ENCODE measurements at regions not wholly inside any gene's neighbourhood (a gene's known extent, or its start where the extent isn't known, plus 50 kb on each side); places are given as distances from the start of the nearest gene placed in this dataset.

DNA sequence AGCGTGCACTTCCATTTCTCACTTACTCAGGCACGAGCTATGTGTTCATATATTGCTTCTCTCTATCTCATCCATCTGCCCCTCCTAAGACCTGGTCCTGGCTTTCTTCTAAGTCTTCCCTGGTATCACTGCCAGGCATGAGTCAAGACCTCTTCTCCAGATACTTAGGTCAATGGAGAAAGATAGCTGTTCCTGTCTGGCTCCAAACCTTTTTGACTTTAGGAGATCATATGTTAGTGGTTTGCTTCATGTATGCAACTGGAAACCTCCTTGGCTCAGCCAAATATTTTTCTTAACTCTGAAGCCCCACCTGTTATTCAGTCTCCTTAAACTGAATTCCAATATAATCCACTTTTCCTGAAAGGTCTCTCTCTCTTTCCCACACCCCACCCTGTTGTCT is 211.6 kb upstream of the PTBP2 start:
- TF ChIP-seq ZNF623 (tag by site-specific recombination; IDR thresholded peaks at IDR 0.05) (no peak), GLI4 (tag by site-specific recombination; IDR thresholded peaks at IDR 0.05) (no peak), ZNF561 (tag by site-specific recombination; IDR thresholded peaks at IDR 0.05; ENCODE audit: borderline replicate concordance) (no peak), ZNF274 (IDR thresholded peaks at IDR 0.05; ENCODE audit: low read length) (no peak), ZNF274 (tag by site-specific recombination; IDR thresholded peaks at IDR 0.05; ENCODE audit: borderline replicate concordance) (no peak), PATZ1 (tag by site-specific recombination; IDR thresholded peaks at IDR 0.05) (no peak)
- Histone ChIP-seq H3K27ac (ENCODE audit: extremely low read depth, low read depth, low read length) (no peak overlapping the region), H3K4me1 (ENCODE audit: control insufficient read depth, insufficient read depth, low read length) (no peaks in the 10 kb centered on the region), H3K36me3 (ENCODE audit: control insufficient read depth in 2 of 2, insufficient read depth in 1 of 2, low read length in 2 of 2) (no peaks in the 10 kb centered on the region), H3K9me3 (ENCODE audit: control insufficient read depth, insufficient read depth, low read depth, low read length) (no peaks in the 10 kb centered on the region), H3K4me3 (ENCODE audit: low read depth, low read length) (no peak overlapping the region)
- POLR2A ChIA-PET = no interaction called here
- CTCF ChIA-PET = interaction anchor here (0.6 kb wide), 1 partner anchor 23 kb away, joined by 4 read pairs; no protein-coding TSS in a partner anchor

DNA sequence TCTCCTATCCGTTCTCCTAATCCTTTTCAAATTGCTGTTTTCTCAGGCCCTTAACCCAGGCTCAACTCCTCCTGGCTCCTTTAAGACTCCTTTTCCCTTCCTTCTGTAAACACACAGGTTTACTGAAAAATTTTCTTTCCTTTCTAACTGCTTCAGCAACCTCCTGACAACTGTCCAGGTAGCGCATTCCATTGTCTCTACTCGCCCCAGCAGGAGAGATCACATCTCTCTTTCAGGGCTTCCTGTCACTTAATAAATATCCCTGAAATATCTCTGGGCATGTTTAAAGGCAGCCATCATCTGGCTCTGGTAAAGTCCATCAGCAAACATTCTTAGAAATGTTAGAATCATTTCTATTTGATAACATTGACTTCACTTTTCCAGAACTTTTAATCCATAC is 211.2 kb upstream of the PTBP2 start:
- H3K27ac ChIP-seq (ENCODE audit: extremely low read depth, low read depth, low read length) = no peak overlapping the region
- H3K4me1 ChIP-seq (ENCODE audit: control insufficient read depth, insufficient read depth, low read length) = no peaks in the 10 kb centered on the region
- CTCF ChIA-PET = no interaction called here
- no peaks in the 10 kb centered on the region for H3K9me3 ChIP-seq (ENCODE audit: control insufficient read depth, insufficient read depth, low read depth, low read length)
- no peaks in the 10 kb centered on the region for H3K36me3 ChIP-seq (ENCODE audit: control insufficient read depth in 2 of 2, insufficient read depth in 1 of 2, low read length in 2 of 2)
- POLR2A ChIA-PET = no interaction called here
- no peak overlapping the region for H3K4me3 ChIP-seq (ENCODE audit: low read depth, low read length)
- TF ChIP-seq ZBTB17 (tag by site-specific recombination; IDR thresholded peaks at IDR 0.05) (no peak), ZNF121 (tag by site-specific recombination; IDR thresholded peaks at IDR 0.05) (no peak), ZNF138 (tag by site-specific recombination; IDR thresholded peaks at IDR 0.05; ENCODE audit: borderline replicate concordance) (no peak), HOXC10 (CRISPR knock-in tag; IDR thresholded peaks at IDR 0.05) (no peak), ZNF626 (tag by site-specific recombination; IDR thresholded peaks at IDR 0.05) (no peak), ZNF148 (tag by site-specific recombination; IDR thresholded peaks at IDR 0.05; ENCODE audit: borderline replicate concordance) (no peak), ZNF639 (tag by site-specific recombination; IDR thresholded peaks at IDR 0.05) (no peak), GLI2 (tag by site-specific recombination; IDR thresholded peaks at IDR 0.05; ENCODE audit: borderline replicate concordance, low read depth) (no peak), ZFP41 (tag by site-specific recombination; IDR thresholded peaks at IDR 0.05; ENCODE audit: borderline replicate concordance) (no peak), PRDM1 (tag by site-specific recombination; IDR thresholded peaks at IDR 0.05) (no peak), KLF7 (tag by site-specific recombination; IDR thresholded peaks at IDR 0.05; ENCODE audit: borderline replicate concordance) (no peak), ZSCAN16 (tag by site-specific recombination; IDR thresholded peaks at IDR 0.05) (no peak), HOXA7 (CRISPR knock-in tag; IDR thresholded peaks at IDR 0.05; ENCODE audit: borderline replicate concordance) (no peak)
- TF ChIP-seq, protein P1, sequence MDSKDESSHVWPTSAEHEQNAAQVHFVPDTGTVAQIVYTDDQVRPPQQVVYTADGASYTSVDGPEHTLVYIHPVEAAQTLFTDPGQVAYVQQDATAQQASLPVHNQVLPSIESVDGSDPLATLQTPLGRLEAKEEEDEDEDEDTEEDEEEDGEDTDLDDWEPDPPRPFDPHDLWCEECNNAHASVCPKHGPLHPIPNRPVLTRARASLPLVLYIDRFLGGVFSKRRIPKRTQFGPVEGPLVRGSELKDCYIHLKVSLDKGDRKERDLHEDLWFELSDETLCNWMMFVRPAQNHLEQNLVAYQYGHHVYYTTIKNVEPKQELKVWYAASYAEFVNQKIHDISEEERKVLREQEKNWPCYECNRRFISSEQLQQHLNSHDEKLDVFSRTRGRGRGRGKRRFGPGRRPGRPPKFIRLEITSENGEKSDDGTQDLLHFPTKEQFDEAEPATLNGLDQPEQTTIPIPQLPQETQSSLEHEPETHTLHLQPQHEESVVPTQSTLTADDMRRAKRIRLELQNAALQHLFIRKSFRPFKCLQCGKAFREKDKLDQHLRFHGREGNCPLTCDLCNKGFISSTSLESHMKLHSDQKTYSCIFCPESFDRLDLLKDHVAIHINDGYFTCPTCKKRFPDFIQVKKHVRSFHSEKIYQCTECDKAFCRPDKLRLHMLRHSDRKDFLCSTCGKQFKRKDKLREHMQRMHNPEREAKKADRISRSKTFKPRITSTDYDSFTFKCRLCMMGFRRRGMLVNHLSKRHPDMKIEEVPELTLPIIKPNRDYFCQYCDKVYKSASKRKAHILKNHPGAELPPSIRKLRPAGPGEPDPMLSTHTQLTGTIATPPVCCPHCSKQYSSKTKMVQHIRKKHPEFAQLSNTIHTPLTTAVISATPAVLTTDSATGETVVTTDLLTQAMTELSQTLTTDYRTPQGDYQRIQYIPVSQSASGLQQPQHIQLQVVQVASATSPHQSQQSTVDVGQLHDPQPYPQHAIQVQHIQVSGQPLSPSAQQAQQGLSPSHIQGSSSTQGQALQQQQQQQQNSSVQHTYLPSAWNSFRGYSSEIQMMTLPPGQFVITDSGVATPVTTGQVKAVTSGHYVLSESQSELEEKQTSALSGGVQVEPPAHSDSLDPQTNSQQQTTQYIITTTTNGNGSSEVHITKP (tag by site-specific recombination; IDR thresholded peaks at IDR 0.05) = no peak
- TF ChIP-seq, protein P2, sequence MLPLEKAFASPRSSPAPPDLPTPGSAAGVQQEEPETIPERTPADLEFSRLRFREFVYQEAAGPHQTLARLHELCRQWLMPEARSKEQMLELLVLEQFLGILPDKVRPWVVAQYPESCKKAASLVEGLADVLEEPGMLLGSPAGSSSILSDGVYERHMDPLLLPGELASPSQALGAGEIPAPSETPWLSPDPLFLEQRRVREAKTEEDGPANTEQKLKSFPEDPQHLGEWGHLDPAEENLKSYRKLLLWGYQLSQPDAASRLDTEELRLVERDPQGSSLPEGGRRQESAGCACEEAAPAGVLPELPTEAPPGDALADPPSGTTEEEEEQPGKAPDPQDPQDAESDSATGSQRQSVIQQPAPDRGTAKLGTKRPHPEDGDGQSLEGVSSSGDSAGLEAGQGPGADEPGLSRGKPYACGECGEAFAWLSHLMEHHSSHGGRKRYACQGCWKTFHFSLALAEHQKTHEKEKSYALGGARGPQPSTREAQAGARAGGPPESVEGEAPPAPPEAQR (tag by site-specific recombination; IDR thresholded peaks at IDR 0.05) = no peak

All from HEK293 (cell line).